ENCODE measurements at regions not wholly inside any gene's neighbourhood (a gene's known extent, or its start where the extent isn't known, plus 50 kb on each side); places are given as distances from the start of the nearest gene placed in this dataset.
"Not testable (repeated sequence)": the region's sequence is repeated elsewhere in the genome, so short reads cannot be mapped to it uniquely, and the experiment has no call there.

DNA sequence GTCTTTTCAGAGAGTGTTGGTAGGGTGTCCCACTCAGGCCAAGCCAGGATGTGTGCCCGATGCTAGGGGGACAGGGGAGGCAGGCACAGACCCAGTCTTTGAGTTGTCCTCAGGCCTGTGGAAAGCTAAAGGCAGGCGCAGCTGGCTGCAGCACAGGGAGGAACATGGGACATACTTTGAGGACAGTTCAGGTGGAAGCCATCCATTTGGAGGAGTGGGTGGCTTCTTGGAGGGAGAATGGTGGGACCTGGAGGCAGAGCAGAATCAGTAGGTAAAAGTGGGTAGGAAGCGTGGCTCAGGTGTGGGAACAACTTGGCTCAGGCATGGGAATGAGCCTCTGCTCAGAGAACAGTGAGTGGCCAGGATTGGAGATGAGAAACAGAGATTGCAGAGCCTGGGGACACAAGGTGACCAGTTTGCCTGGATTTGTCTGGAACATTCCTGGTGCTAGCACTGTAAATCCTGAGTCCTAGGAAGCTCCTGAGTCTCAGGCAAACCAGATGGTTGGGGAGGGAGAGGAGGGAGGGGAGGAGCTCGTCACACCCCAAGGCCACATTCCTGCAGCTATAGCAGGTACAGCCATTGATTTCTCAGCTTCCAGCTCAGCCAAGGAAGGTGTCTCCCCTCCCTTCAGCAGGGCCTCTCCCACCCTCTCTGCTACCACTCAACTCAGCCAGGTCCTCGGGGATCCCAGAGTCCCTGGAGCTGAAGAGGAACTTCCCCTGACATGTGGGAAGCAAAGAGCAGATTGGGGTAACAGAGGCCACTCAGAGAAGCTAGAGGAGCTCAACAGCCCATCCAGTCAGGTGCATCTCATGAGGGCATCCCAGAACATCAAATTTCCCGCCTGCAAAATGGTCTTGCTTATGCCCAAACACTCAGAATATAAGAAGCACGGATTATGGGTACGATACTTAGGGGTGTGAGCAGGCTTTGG is 65.2 kb upstream of the TINAGL1 start:
- no peak for DNase-seq (ENCODE audit: low read depth)

GRCh38 chr1:31511848-31512615 is 64.3 kb upstream of the TINAGL1 start:
- DNase-seq (ENCODE audit: low read depth): no peak

DNA sequence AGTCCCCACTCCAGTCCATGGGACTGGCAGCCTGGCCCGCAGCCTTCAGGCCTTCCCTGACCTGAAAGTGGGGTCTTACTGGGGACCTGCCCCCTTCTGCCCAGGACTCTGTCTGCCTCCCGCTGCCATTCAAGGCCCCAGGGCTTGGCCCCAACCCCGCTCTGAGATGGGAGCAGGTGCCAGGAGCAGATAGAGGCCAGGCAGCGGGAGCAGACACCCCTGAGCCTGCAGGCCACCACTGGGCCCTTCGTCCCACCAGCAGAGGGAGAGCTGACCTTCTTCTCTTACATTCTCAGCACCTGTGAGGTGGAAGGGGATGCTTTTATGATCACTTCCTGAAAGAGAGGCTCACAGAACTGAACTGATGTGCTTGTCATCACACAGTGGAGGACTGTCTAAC is 62.2 kb upstream of the TINAGL1 start:
- no peak for DNase-seq (ENCODE audit: low read depth)

GRCh38 chr1:31515056-31515775 is 61.1 kb upstream of the TINAGL1 start:
- no peak for DNase-seq (ENCODE audit: low read depth)

DNA sequence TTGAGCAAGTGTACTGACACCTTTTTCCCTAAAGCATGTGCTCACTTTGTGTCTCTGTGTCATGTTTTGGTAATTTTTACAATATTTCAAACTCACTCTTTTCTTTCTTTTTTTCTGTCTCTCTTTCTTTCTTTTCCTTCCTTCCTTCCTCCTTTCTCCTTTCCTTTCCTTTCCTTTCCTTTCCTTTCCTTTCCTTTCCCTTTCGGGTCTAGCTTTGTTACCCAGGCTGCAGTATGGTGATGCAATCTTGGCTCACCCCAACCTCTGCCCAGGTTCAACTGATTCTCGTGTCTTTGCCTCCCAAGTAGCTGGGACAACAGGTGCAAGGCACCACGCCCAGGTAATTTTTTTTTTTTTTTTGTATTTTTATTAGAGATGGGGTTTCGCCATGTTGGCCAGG is 60.4 kb upstream of the TINAGL1 start:
- no peak for DNase-seq (ENCODE audit: low read depth)

- DNase-seq (ENCODE audit: low read depth): no peak
Measured at GRCh38 chr1:31517301-31517700, 59.0 kb upstream of the TINAGL1 start.

- DNase-seq (ENCODE audit: low read depth): not testable (repeated sequence)
Measured at GRCh38 chr1:31517986-31518385, 58.3 kb upstream of the TINAGL1 start.

- no peak for DNase-seq (ENCODE audit: low read depth)
Measured at GRCh38 chr1:31521761-31522555, 54.4 kb upstream of the TINAGL1 start.

- no peak for DNase-seq (ENCODE audit: low read depth)
Measured at GRCh38 chr1:31522556-31522845, 53.8 kb upstream of the TINAGL1 start.

GRCh38 chr1:31523012-31523411 is 53.3 kb upstream of the TINAGL1 start:
- DNase-seq (ENCODE audit: low read depth): no peak

DNA sequence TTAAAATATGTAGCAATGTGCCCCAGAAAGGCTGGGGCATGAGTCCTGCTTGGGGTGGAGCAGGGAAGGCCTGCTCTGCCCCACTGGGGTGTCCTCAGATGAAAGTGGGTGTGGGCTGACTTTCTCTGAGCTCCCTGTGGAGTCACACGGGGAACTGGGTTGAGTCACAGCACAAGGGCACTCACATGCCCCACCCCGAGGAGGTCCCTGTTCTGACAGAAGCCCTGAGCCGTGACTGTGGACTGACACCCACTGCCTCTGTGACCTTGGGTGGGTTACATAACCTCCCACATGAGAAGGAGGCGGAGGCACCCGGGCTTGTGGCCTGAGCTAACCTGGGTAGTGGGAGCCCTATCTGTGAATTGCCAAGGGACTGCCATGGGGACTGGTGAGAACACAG is 52.5 kb upstream of the TINAGL1 start:
- DNase-seq (ENCODE audit: low read depth): no peak

GRCh38 chr1:31524186-31524901 is 52.0 kb upstream of the TINAGL1 start:
- DNase-seq (ENCODE audit: low read depth): no peak

All from GM04503 (cell line).